ENCODE measurements at regions not wholly inside any gene's neighbourhood (a gene's known extent, or its start where the extent isn't known, plus 50 kb on each side); places are given as distances from the start of the nearest gene placed in this dataset.

GRCh38 chr2:208653383-208653782, 246.8 kb downstream of the PTH2R start:
- TF ChIP-seq RFX5 (IDR thresholded peaks at IDR 0.05; ENCODE audit: low read length), result no peak
- TF ChIP-seq TAF1 (IDR thresholded peaks at IDR 0.05; ENCODE audit: borderline replicate concordance, low read depth, low read length), result no peak
- no peak for TF ChIP-seq JUND (IDR thresholded peaks at IDR 0.05)
- TF ChIP-seq, protein P1, sequence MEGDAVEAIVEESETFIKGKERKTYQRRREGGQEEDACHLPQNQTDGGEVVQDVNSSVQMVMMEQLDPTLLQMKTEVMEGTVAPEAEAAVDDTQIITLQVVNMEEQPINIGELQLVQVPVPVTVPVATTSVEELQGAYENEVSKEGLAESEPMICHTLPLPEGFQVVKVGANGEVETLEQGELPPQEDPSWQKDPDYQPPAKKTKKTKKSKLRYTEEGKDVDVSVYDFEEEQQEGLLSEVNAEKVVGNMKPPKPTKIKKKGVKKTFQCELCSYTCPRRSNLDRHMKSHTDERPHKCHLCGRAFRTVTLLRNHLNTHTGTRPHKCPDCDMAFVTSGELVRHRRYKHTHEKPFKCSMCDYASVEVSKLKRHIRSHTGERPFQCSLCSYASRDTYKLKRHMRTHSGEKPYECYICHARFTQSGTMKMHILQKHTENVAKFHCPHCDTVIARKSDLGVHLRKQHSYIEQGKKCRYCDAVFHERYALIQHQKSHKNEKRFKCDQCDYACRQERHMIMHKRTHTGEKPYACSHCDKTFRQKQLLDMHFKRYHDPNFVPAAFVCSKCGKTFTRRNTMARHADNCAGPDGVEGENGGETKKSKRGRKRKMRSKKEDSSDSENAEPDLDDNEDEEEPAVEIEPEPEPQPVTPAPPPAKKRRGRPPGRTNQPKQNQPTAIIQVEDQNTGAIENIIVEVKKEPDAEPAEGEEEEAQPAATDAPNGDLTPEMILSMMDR (IDR thresholded peaks at IDR 0.05), result no peak
- TF ChIP-seq, protein P2, sequence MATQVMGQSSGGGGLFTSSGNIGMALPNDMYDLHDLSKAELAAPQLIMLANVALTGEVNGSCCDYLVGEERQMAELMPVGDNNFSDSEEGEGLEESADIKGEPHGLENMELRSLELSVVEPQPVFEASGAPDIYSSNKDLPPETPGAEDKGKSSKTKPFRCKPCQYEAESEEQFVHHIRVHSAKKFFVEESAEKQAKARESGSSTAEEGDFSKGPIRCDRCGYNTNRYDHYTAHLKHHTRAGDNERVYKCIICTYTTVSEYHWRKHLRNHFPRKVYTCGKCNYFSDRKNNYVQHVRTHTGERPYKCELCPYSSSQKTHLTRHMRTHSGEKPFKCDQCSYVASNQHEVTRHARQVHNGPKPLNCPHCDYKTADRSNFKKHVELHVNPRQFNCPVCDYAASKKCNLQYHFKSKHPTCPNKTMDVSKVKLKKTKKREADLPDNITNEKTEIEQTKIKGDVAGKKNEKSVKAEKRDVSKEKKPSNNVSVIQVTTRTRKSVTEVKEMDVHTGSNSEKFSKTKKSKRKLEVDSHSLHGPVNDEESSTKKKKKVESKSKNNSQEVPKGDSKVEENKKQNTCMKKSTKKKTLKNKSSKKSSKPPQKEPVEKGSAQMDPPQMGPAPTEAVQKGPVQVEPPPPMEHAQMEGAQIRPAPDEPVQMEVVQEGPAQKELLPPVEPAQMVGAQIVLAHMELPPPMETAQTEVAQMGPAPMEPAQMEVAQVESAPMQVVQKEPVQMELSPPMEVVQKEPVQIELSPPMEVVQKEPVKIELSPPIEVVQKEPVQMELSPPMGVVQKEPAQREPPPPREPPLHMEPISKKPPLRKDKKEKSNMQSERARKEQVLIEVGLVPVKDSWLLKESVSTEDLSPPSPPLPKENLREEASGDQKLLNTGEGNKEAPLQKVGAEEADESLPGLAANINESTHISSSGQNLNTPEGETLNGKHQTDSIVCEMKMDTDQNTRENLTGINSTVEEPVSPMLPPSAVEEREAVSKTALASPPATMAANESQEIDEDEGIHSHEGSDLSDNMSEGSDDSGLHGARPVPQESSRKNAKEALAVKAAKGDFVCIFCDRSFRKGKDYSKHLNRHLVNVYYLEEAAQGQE (IDR thresholded peaks at IDR 0.05; ENCODE audit: low read depth, low read length), result no peak
- no peak for TF ChIP-seq MXI1 (IDR thresholded peaks at IDR 0.05; ENCODE audit: low read depth, low read length)
- no peak for TF ChIP-seq EP300 (IDR thresholded peaks at IDR 0.05; ENCODE audit: borderline replicate concordance in 1 of 2, low read depth in 1 of 2, low read length in 1 of 2)

Measured in SK-N-SH (cell line).